CD14-positive monocyte (primary cell): ENCODE measurements at regions not wholly inside any gene's neighbourhood (a gene's known extent, or its start where the extent isn't known, plus 50 kb on each side); places are given as distances from the start of the nearest gene placed in this dataset.

Experiments
- DNase-seq, 3 donors: peaks; one replicate each; pipeline ENCODE4 v3.0.0-alpha.2; 2011 to 2022
- H2AFZ ChIP-seq: 2 replicates; pipeline ENCODE4 v1.6.0; 2012; ENCODE audit warnings: mild to moderate bottlenecking, low read depth, low read length, inconsistent platforms; ENCODE audit not compliant: insufficient read depth, poor library complexity, severe bottlenecking
- H3K27ac ChIP-seq, 2 donors: 1 replicate in 1 of 2; 2 replicates in 1 of 2; pipeline ENCODE4 v1.5.1; 2012 to 2013; ENCODE audit warnings: low read length in 2 of 2, control low read depth in 1 of 2, inconsistent platforms in 1 of 2, low read depth in 1 of 2, mild to moderate bottlenecking in 1 of 2
- H3K27me3 ChIP-seq, 2 donors: one replicate each; pipeline versions ENCODE4 v1.6.0 to v1.6.1; 2011 to 2013; ENCODE audit warnings: low read length in 2 of 2; ENCODE audit not compliant: control insufficient read depth in 2 of 2, insufficient read depth in 2 of 2
- H3K36me3 ChIP-seq, 2 donors: replicated peaks in 1 of 2; 1 replicate in 1 of 2; 2 replicates in 1 of 2; pipeline versions ENCODE4 v1.5.1 to v1.6.1; 2012 to 2013; ENCODE audit warnings: low read length in 2 of 2, control low read depth in 1 of 2, inconsistent platforms in 1 of 2, mild to moderate bottlenecking in 1 of 2; ENCODE audit not compliant: insufficient read depth in 2 of 2, control insufficient read depth in 1 of 2
- H3K4me1 ChIP-seq, 2 donors: 1 replicate in 1 of 2; 2 replicates in 1 of 2; pipeline versions ENCODE4 v1.5.1 to v1.6.1; 2012 to 2013; ENCODE audit warnings: low read length in 2 of 2, control low read depth in 1 of 2, inconsistent platforms in 1 of 2, mild to moderate bottlenecking in 1 of 2, moderate library complexity in 1 of 2; ENCODE audit not compliant: insufficient read depth in 2 of 2, control insufficient read depth in 1 of 2
- H3K4me2 ChIP-seq: replicated peaks from 2 replicates; pipeline ENCODE3; 2012; ENCODE audit warnings: low read length, moderate library complexity, mild to moderate bottlenecking; ENCODE audit not compliant: poor library complexity, severe bottlenecking; ENCODE audit errors: extremely low read depth
- H3K4me3 ChIP-seq, 3 experiments: fragments of 200-600 bp in 1 of 3; sonication (generic) in 1 of 3; replicated peaks in 1 of 3; 1 replicate in 2 of 3; 2 replicates in 1 of 3; pipeline ENCODE4 v1.5.1; 2011 to 2013; ENCODE audit warnings: low read length in 3 of 3, mild to moderate bottlenecking in 3 of 3, control low read depth in 2 of 3, low read depth in 2 of 3, inconsistent platforms in 1 of 3, moderate library complexity in 1 of 3
- H3K79me2 ChIP-seq: 2 replicates; pipeline ENCODE4 v1.6.0; 2012; ENCODE audit warnings: mild to moderate bottlenecking, control low read depth, inconsistent platforms, low read length, moderate library complexity; ENCODE audit not compliant: insufficient read depth
- H3K9ac ChIP-seq: 2 replicates; pipeline ENCODE4 v1.6.0; 2017; ENCODE audit warnings: low read length, mild to moderate bottlenecking; ENCODE audit not compliant: insufficient read depth, poor library complexity, severe bottlenecking
- H3K9me3 ChIP-seq, 2 donors: replicated peaks in 1 of 2; 1 replicate in 1 of 2; 2 replicates in 1 of 2; pipeline versions ENCODE4 v1.5.1 to v1.6.1; 2012 to 2013; ENCODE audit warnings: low read length in 2 of 2, control low read depth in 1 of 2; ENCODE audit not compliant: control insufficient read depth in 1 of 2, insufficient read depth in 1 of 2
- H4K20me1 ChIP-seq: 2 replicates; pipeline ENCODE4 v1.6.0; 2012; ENCODE audit warnings: mild to moderate bottlenecking, low read length, control low read depth, moderate library complexity; ENCODE audit not compliant: insufficient read depth
- H3K27ac Mint-ChIP-seq, 7 donors: one replicate each; pipeline ENCODE4 v1.8.0; 2020; ENCODE audit warnings: mild to moderate bottlenecking in 7 of 7, mixed read lengths in 7 of 7, moderate library complexity in 6 of 7, inconsistent platforms in 2 of 7
- H3K27me3 Mint-ChIP-seq, 3 donors: one replicate each; pipeline ENCODE4 v1.8.0; 2021 to 2022; ENCODE audit warnings: low read depth in 3 of 3, mild to moderate bottlenecking in 3 of 3, mixed read lengths in 3 of 3, moderate library complexity in 3 of 3, inconsistent platforms in 1 of 3
- H3K36me3 Mint-ChIP-seq, 2 donors: one replicate each; pipeline ENCODE4 v1.8.0; 2020; ENCODE audit warnings: mixed read lengths in 2 of 2, inconsistent platforms in 1 of 2, mild to moderate bottlenecking in 1 of 2
- H3K4me1 Mint-ChIP-seq: one replicate; pipeline ENCODE4 v1.8.0; 2020; ENCODE audit warnings: mild to moderate bottlenecking, mixed read lengths
- H3K4me3 Mint-ChIP-seq, 2 donors: one replicate each; pipeline ENCODE4 v1.8.0; 2020; ENCODE audit warnings: mild to moderate bottlenecking in 2 of 2, mixed read lengths in 2 of 2, moderate library complexity in 1 of 2
- H3K9me3 Mint-ChIP-seq, 7 donors: one replicate each; pipeline ENCODE4 v1.8.0; 2020 to 2022; ENCODE audit warnings: mixed read lengths in 7 of 7, mild to moderate bottlenecking in 6 of 7, moderate library complexity in 6 of 7, inconsistent platforms in 2 of 7
- CTCF ChIP-seq: fragments of 200-600 bp; IDR thresholded peaks from one replicate; pipeline ENCODE4 v1.8.0; 2022; ENCODE audit warnings: antibody characterized with exemption, mild to moderate bottlenecking
- intact Hi-C, 2 donors: fragments of 100-400 bp; cut with micrococcal nuclease; formaldehyde crosslinking; loops; one replicate each; pipeline versions ENCODE4 v1.15.0 to v1.15.1; 2023

GRCh38 chr6:74578339-74578738, 627.5 kb downstream of the COL12A1 start:
- Mint-ChIP-seq H3K4me3 (no peak overlapping the region), H3K36me3 (no peaks in the 10 kb centered on the region), H3K9me3 (no peaks in the 10 kb centered on the region), H3K27me3 (no peaks in the 10 kb centered on the region), H3K27ac (no peak overlapping the region), H3K4me1 (no peaks in the 10 kb centered on the region)
- TF ChIP-seq CTCF, result no peak
- H2AFZ ChIP-seq, result no peak overlapping the region
- H4K20me1 ChIP-seq, result no peaks in the 10 kb centered on the region
- no peak for DNase-seq
- H3K27ac ChIP-seq, result no peak overlapping the region
- no peaks in the 10 kb centered on the region for H3K36me3 ChIP-seq
- H3K79me2 ChIP-seq, result no peaks in the 10 kb centered on the region
- no peaks in the 10 kb centered on the region for H3K4me1 ChIP-seq
- no peaks in the 10 kb centered on the region for H3K27me3 ChIP-seq
- no peak overlapping the region for H3K9ac ChIP-seq
- H3K4me3 ChIP-seq, result no peak overlapping the region
- H3K9me3 ChIP-seq, result no peaks in the 10 kb centered on the region
- no peak overlapping the region for H3K4me2 ChIP-seq
- intact Hi-C loops, result no loop called here

- H2AFZ ChIP-seq, result no peak overlapping the region
- no peak overlapping the region for H3K27ac ChIP-seq
- no peaks in the 10 kb centered on the region for H3K79me2 ChIP-seq
- no peak overlapping the region for H3K4me3 Mint-ChIP-seq
- no peaks in the 10 kb centered on the region for H3K4me1 Mint-ChIP-seq
- H3K9me3 Mint-ChIP-seq, result no peaks in the 10 kb centered on the region
- no peak overlapping the region for H3K9ac ChIP-seq
- no peaks in the 10 kb centered on the region for H4K20me1 ChIP-seq
- DNase-seq, result no peak
- H3K4me2 ChIP-seq, result no peak overlapping the region
- no peaks in the 10 kb centered on the region for H3K27me3 Mint-ChIP-seq
- TF ChIP-seq CTCF, result no peak
- no peaks in the 10 kb centered on the region for H3K9me3 ChIP-seq
- no peak overlapping the region for H3K4me3 ChIP-seq
- H3K36me3 Mint-ChIP-seq, result no peaks in the 10 kb centered on the region
- intact Hi-C loops, result no loop called here
- H3K27ac Mint-ChIP-seq, result peak overlapping the region in 1 of 7 donors; percentile 10
- H3K36me3 ChIP-seq, result no peaks in the 10 kb centered on the region
- H3K27me3 ChIP-seq, result no peaks in the 10 kb centered on the region
- H3K4me1 ChIP-seq, result no peaks in the 10 kb centered on the region
Observed at GRCh38 chr6:74577619-74578018, 628.2 kb downstream of the COL12A1 start.
